Stimulated activated CD8-positive, alpha-beta memory T cell treated with anti-CD3 and anti-CD28 coated beads, Interleukin-12 subunit alpha, Interleukin-12 subunit beta, amount 100 ng/mL, for 24 hours (primary cell): ENCODE measurements at regions not wholly inside any gene's neighbourhood (a gene's known extent, or its start where the extent isn't known, plus 50 kb on each side); places are given as distances from the start of the nearest gene placed in this dataset.

ENCODE experiments used
- DNase-seq: peaks from one replicate; pipeline ENCODE4 v3.0.0-alpha.2; 2020; ENCODE audit errors: extremely low read depth

- no peak for DNase-seq
These were observed 688.8 kb upstream of the CCDC54 start for GRCh38 chr3:106688464-106688863.

GRCh38 chr3:106691476-106691875, 685.8 kb upstream of the CCDC54 start:
- no peak for DNase-seq

- DNase-seq: no peak
These were observed 684.6 kb upstream of the CCDC54 start for GRCh38 chr3:106692624-106693023.

GRCh38 chr3:106699122-106699521, 678.1 kb upstream of the CCDC54 start:
- DNase-seq: no peak

GRCh38 chr3:106700981-106701380, 676.3 kb upstream of the CCDC54 start:
- no peak for DNase-seq

- no peak for DNase-seq
These were observed 673.7 kb upstream of the CCDC54 start for GRCh38 chr3:106703524-106703923.

- DNase-seq: no peak
These were observed 669.9 kb upstream of the CCDC54 start for GRCh38 chr3:106707347-106707746.

- DNase-seq: no peak
These were observed 666.6 kb upstream of the CCDC54 start for GRCh38 chr3:106710596-106710995.

- DNase-seq: no peak
These were observed 665.6 kb upstream of the CCDC54 start for GRCh38 chr3:106711650-106712049.

GRCh38 chr3:106714400-106714799, 662.8 kb upstream of the CCDC54 start:
- no peak for DNase-seq

GRCh38 chr3:106715286-106715685, 662.0 kb upstream of the CCDC54 start:
- DNase-seq: no peak

GRCh38 chr3:106717178-106717780, 660.0 kb upstream of the CCDC54 start:
- DNase-seq: no peak

GRCh38 chr3:106719077-106719476, 658.2 kb upstream of the CCDC54 start:
- no peak for DNase-seq

GRCh38 chr3:106719583-106719982, 657.7 kb upstream of the CCDC54 start:
- no peak for DNase-seq

- no peak for DNase-seq
These were observed 656.7 kb upstream of the CCDC54 start for GRCh38 chr3:106720510-106720909.

- no peak for DNase-seq
These were observed 651.7 kb upstream of the CCDC54 start for GRCh38 chr3:106725566-106725965.

- no peak for DNase-seq
These were observed 648.7 kb upstream of the CCDC54 start for GRCh38 chr3:106728315-106729098.

GRCh38 chr3:106729481-106729880, 647.8 kb upstream of the CCDC54 start:
- no peak for DNase-seq

- no peak for DNase-seq
These were observed 646.0 kb upstream of the CCDC54 start for GRCh38 chr3:106731230-106731629.

- no peak for DNase-seq
These were observed 642.5 kb upstream of the CCDC54 start for GRCh38 chr3:106734712-106735111.

- DNase-seq: no peak
These were observed 640.0 kb upstream of the CCDC54 start for GRCh38 chr3:106737265-106737664.

GRCh38 chr3:106740116-106740515, 637.1 kb upstream of the CCDC54 start:
- DNase-seq: no peak

GRCh38 chr3:106745344-106746168, 631.7 kb upstream of the CCDC54 start:
- DNase-seq: no peak
